Kidney glomerular epithelial cell (primary cell): ENCODE measurements at regions not wholly inside any gene's neighbourhood (a gene's known extent, or its start where the extent isn't known, plus 50 kb on each side); places are given as distances from the start of the nearest gene placed in this dataset.

Experiments used
- DNase-seq: peaks from one replicate; lab custom pipeline; 2025; lab: John Stamatoyannopoulos, UW

GRCh38 chr4:4772534-4772933 lies 86.9 kb upstream of the MSX1 start:
- no peak for DNase-seq

DNA sequence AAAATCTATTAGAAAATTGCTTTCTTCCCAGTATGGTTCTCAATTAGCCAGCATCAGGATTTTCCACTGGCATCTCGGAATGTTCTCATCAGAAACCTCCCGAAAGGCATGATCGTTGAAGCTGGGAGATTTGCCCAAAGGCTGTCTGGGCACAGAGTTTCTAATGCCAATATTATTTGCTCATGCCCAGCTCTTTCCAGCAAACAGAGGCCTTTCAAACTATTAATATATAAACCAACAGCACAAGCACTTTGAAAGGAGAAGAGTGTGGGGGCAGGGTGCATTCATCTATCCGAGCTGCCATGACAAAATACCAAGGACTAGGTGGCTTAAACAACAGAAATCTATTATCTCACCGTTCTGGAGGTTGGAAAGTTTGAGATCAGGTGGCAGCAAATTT lies 88.3 kb upstream of the MSX1 start:
- no peak for DNase-seq

- no peak for DNase-seq
These were observed 88.9 kb upstream of the MSX1 start for GRCh38 chr4:4770610-4771009.

- DNase-seq, result no peak
These were observed 92.9 kb upstream of the MSX1 start for GRCh38 chr4:4766564-4766963.

- no peak for DNase-seq
These were observed 93.7 kb upstream of the MSX1 start for GRCh38 chr4:4765811-4766210.

DNA sequence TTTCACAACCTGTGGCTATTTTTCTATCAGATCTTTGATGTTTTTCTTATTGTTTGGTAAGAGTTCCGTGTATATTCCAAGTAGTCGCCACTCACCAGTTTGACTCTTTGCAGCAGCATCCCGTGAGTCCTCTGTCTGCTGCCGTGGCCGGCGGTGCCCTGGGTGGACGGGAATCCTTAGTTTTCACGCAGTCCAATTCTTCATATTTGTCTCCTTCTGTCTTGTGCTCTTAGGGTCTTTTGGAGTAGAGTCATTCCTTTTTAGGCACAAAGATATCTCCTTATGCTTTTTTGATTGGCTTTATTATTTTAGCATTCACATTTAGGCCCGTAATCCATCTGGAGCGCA lies 94.9 kb upstream of the MSX1 start:
- no peak for DNase-seq

GRCh38 chr4:4763822-4764557 lies 95.5 kb upstream of the MSX1 start:
- DNase-seq, result no peak

DNA sequence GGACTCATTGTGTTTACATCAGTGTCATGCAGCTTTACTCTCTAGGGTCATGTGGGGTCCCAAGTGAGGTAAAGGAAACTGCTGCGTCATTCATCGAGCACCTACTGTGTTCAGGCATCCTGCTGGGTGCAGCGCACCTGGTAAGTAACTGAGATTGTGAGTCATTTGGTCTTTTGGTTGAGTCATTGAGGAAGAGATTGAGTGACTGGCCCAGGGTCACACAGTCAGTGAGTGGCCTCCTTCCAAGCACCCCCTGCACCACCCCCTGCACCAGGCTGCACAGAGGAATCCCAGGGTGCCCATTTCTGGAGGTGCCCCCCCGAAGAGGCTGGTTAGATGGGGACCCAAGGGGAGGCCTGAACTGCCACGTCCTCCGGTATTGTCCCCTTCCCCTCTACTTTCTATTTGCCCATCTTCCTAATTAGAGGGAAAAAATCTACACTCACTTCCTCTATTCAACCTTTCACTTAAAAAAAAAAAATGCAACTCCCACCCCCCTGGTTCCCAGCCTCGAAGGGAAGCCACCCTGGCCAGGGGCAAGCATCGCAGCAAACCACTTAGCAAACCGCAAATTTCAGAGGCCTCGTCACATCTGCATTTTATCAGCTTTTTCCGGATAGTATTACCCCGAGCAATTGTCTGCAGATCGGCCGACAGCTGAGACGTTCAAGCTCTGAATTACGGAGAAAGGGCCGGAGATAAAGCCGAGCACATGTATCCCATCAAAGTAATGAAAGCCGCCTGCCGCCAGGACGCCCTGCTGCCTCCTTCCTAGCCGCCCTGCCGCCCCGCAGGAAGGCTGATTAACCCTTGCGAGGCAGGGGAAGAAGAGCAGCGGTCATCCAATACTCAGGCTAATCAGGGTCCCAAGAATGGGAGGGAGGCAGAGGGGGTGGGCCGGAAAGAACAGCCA lies 96.3 kb upstream of the MSX1 start:
- no peak for DNase-seq

- no peak for DNase-seq
These were observed 97.2 kb upstream of the MSX1 start for GRCh38 chr4:4762300-4762699.

- no peak for DNase-seq
These were observed 98.1 kb upstream of the MSX1 start for GRCh38 chr4:4761128-4761982.

DNA sequence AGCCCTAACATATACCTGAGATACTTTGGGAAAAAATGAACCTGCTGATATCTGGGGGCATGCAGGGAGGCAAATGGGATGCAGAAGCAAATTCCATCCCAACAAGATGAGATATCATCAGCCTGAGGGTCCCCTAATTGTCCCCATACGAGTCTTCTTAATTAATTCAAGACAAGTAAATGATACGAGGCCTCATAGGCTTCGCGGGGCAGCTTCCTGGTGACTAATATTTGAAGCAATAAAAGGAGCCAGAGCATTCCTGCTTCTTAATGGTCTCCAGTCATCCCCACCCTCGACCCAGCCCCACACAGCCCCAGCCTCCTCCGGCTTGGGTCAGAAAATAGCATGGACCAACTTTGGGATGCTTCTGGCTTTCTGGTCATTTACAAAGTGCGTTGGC lies 99.6 kb upstream of the MSX1 start:
- no peak for DNase-seq

DNA sequence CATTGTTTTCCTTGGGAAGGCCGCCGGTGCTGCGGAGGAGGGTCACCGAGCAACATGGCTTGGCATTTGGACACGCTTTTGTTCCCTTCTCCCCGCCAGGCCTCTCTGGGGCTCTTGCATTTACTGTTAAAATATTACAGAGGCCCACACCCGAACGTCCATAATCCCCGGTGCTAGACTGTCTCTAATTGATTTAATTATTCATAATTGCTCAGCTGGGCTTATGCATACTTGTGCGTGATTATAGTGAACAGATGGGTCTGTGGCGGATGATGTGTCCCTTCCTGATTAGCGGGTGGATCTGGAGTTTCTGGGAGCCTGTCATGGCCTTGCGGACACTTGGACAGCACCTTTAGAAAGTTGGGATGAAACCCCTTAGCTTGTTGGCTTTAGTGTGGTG lies 100.2 kb upstream of the MSX1 start:
- no peak for DNase-seq

DNA sequence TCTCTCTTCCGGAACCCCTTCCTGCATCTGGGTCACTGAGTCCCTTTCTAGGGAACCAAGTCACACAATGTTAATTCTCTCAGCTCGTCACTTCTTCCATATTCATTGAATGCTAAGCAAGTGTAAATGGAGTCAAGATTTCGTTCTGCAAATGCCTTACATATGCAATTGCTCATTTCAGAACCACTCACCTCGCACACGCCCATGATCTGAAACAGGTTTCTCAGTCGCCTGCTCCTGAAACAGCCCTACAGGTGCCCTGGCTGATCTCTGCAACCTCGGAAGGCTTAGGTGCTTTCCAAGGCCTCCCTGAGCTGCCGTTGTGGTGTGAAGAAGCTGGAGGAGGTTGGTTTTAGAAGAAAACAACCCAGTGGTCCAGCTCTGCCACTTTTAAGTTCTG lies 100.8 kb upstream of the MSX1 start:
- DNase-seq, result no peak

- no peak for DNase-seq
These were observed 104.2 kb upstream of the MSX1 start for GRCh38 chr4:4755306-4755705.

DNA sequence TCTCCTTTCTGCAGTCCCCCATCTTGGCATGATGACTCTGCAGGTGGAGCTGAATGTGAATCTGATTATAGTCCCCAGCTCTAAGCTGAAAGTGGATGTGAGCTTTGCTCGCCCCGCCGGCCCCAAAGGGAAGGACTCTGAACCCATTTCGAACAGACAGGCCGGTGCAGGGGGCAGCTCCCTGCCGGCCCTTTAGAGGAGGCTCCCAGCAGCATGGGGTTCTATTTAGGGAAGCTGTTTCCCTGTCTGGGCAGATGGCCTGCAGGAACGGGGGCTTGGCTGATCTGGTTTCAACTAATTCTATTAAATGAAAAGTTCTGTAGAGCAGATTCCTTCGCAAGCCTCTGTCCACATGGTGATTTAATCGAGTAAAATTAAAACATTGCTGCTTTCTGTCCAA lies 104.8 kb upstream of the MSX1 start:
- no peak for DNase-seq

GRCh38 chr4:4753643-4754042 lies 105.8 kb upstream of the MSX1 start:
- DNase-seq, result no peak

DNA sequence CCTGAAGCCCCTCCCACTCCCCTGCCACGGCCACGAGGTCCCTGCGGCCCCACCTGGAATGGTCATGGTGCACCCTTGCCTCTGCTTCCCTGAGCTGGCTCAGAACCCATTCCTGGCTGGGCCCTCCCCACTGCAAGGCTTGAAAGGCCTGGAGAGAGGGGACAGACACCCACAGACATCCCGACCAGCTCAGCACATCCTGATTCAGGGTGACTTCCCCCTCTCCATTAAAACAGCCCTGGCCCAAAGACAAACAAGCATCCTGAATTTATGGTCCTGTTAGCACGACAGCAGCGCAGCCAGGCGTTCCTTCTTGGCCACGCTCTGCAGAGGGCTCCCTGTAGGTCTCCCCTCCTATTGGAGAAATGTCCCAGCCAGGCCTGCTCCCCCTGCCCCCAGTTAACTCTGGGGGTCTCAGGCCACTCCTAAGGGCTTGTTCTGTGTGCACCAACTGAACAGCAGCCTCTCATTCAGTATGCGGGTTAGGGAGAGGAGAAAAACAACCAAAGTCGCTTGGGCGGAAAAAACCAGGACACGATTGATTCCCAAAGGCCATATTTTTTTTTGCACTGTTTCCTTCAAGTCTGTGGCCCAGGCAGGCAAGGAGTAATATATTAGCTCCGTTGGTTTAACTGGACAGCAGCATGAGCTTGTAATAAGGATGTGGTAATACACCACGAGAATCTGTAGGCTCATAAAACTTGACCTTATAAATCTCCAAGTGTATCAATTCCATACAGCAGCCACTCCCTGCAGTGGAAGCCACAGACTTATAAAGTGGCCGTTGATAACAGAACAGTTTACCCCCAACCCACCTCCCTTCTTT lies 106.7 kb upstream of the MSX1 start:
- no peak for DNase-seq

GRCh38 chr4:4752025-4752424 lies 107.4 kb upstream of the MSX1 start:
- no peak for DNase-seq

GRCh38 chr4:4750187-4750586 lies 109.3 kb upstream of the MSX1 start:
- DNase-seq, result no peak

- DNase-seq, result no peak
These were observed 110.3 kb upstream of the MSX1 start for GRCh38 chr4:4749137-4749536.

DNA sequence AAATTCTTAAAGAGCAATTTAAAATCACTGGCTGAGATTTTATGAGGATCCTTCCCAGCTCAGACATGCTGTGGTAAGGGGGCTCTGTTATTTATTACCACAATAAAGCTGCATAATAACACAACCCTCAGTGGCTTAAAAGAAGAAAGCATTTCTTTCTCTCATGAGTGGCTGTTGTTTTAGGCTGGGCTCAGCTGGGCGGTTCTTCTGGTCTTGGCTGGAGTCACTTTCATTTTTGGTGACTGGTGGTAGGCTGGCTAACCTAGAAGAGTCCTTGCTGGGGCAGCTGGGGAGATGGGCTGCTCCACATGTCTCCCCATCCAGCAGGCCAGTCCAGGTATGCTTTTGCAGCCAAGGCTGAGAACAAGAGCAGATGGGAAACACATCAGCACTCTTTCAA lies 113.0 kb upstream of the MSX1 start:
- DNase-seq, result no peak

DNA sequence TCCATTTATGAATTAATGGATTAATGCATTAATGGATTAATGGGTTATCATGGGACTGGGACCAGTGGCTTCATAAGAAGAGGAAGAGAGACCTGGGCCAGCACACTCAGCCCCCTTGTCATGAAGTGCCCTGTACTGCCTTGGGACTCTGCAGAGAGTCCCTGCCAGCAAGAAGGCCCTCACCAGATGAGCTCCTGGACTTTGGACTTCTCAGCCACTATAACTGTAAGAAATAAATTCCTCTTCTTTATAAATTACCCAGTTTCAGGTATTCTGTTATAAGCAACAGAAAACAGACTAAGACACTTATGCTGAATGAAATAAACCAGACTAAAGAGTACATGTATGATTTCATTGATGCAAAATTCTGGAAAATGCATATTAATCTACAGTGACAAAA lies 119.4 kb upstream of the MSX1 start:
- no peak for DNase-seq
